ENCODE measurements at regions not wholly inside any gene's neighbourhood (a gene's known extent, or its start where the extent isn't known, plus 50 kb on each side); places are given as distances from the start of the nearest gene placed in this dataset.
A peak's percentile ranks its signal among the peaks of the same experiment; 100 is the strongest.

- POLR2A ChIA-PET: no interaction called here
- Mint-ChIP-seq H3K4me1 (ENCODE audit: low read depth, unreplicated experiment) (no peaks in the 10 kb centered on the region), H3K4me3 (ENCODE audit: unreplicated experiment) (no peak overlapping the region), H3K36me3 (ENCODE audit: insufficient read depth, unreplicated experiment) (no peaks in the 10 kb centered on the region), H3K9me3 (ENCODE audit: unreplicated experiment) (no peaks in the 10 kb centered on the region), H3K27me3 (ENCODE audit: insufficient read depth, unreplicated experiment) (peaks cover 3% of the 10 kb centered on the region), H3K27ac (ENCODE audit: unreplicated experiment) (no peak overlapping the region)
- Histone ChIP-seq H3K4me3 (ENCODE audit: low read depth, low read length) (no peak overlapping the region), H3K9me3 (no peaks in the 10 kb centered on the region), H3K4me1 (no peaks in the 10 kb centered on the region), H3K36me3 (ENCODE audit: control insufficient read depth, insufficient read depth, low read length) (no peaks in the 10 kb centered on the region), H3K27me3 (replicated peaks; ENCODE audit: control insufficient read depth, insufficient read depth, low read length) (no peaks in the 10 kb centered on the region)
- DNase-seq: no peak
- CTCF ChIA-PET: no interaction called here
- intact Hi-C loops (cut with micrococcal nuclease; ENCODE audit: unreplicated experiment): loop anchor here (10.0 kb wide), 1 partner anchor 878 kb away; no protein-coding TSS in a partner anchor
- no TSS peak for BruUV-seq (replicated peaks)
- TF ChIP-seq, protein P1, sequence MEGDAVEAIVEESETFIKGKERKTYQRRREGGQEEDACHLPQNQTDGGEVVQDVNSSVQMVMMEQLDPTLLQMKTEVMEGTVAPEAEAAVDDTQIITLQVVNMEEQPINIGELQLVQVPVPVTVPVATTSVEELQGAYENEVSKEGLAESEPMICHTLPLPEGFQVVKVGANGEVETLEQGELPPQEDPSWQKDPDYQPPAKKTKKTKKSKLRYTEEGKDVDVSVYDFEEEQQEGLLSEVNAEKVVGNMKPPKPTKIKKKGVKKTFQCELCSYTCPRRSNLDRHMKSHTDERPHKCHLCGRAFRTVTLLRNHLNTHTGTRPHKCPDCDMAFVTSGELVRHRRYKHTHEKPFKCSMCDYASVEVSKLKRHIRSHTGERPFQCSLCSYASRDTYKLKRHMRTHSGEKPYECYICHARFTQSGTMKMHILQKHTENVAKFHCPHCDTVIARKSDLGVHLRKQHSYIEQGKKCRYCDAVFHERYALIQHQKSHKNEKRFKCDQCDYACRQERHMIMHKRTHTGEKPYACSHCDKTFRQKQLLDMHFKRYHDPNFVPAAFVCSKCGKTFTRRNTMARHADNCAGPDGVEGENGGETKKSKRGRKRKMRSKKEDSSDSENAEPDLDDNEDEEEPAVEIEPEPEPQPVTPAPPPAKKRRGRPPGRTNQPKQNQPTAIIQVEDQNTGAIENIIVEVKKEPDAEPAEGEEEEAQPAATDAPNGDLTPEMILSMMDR (IDR thresholded peaks at IDR 0.05; ENCODE audit: insufficient read depth in 1 of 2, low read depth in 1 of 2, low read length in 1 of 2, severe bottlenecking in 1 of 2, unreplicated experiment in 1 of 2): no peak
Observed at GRCh38 chr4:129926936-129927335, 831.0 kb downstream of the C4orf33 start.

DNA sequence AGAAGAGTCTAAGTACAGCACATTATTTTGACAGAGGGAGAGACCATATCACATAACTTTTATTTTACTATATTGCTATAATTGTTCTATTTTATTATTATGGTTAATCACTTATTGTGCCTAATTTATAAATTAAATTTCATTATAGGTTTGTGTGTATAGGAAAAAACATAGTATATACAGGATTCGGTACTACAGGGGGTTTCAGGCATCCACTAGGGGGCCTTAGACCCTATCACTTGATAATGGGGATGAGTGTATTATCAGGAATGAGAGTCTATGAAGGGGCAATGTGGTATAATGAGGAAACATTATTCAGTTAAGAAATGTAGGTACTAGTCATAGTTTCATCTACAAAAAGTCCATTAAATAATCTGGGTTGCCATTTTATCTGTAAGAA is 833.1 kb downstream of the C4orf33 start:
- H3K4me1 ChIP-seq: no peaks in the 10 kb centered on the region
- intact Hi-C loops (cut with micrococcal nuclease; ENCODE audit: unreplicated experiment): loop anchor here (10.0 kb wide), 1 partner anchor 876 kb away; no protein-coding TSS in a partner anchor
- H3K4me3 Mint-ChIP-seq (ENCODE audit: unreplicated experiment): no peak overlapping the region
- no peak overlapping the region for H3K27ac Mint-ChIP-seq (ENCODE audit: unreplicated experiment)
- ChIA-PET CTCF (no interaction called here), POLR2A (no interaction called here)
- no peaks in the 10 kb centered on the region for H3K36me3 ChIP-seq (ENCODE audit: control insufficient read depth, insufficient read depth, low read length)
- no peaks in the 10 kb centered on the region for H3K36me3 Mint-ChIP-seq (ENCODE audit: insufficient read depth, unreplicated experiment)
- no peaks in the 10 kb centered on the region for H3K9me3 Mint-ChIP-seq (ENCODE audit: unreplicated experiment)
- H3K4me1 Mint-ChIP-seq (ENCODE audit: low read depth, unreplicated experiment): no peaks in the 10 kb centered on the region
- H3K4me3 ChIP-seq (ENCODE audit: low read depth, low read length): no peak overlapping the region
- no peaks in the 10 kb centered on the region for H3K9me3 ChIP-seq
- H3K27me3 Mint-ChIP-seq (ENCODE audit: insufficient read depth, unreplicated experiment): peaks cover under 1% of the 10 kb centered on the region
- peak in 1 of 2 experiments; percentile 17 for DNase-seq
- no TSS peak for BruUV-seq (replicated peaks)
- TF ChIP-seq, protein P1 (IDR thresholded peaks at IDR 0.05; ENCODE audit: insufficient read depth in 1 of 2, low read depth in 1 of 2, low read length in 1 of 2, severe bottlenecking in 1 of 2, unreplicated experiment in 1 of 2): peak; percentile 18 to 42
- no peaks in the 10 kb centered on the region for H3K27me3 ChIP-seq (replicated peaks; ENCODE audit: control insufficient read depth, insufficient read depth, low read length)

DNA sequence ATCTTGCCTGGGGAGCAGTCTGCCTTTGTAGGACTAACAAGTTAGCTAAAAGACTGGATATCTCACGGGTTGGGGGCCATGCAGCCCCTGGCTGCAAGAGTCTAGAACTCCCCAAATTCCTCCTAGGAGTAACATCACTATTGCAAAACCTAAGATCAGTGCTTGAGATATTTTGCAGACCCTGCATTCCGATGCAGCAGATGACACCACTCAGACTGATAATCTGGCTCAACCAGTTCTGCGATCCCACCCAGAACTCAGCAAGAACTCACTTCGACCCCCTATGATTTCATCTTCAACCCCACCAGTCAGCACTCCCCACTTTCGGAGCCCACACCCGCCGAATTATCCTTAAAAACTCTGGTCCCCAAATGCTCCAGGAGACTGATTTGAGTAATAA is 834.0 kb downstream of the C4orf33 start:
- no TSS peak for BruUV-seq (replicated peaks)
- no peak overlapping the region for H3K4me3 Mint-ChIP-seq (ENCODE audit: unreplicated experiment)
- intact Hi-C loops (cut with micrococcal nuclease; ENCODE audit: unreplicated experiment): loop anchor here (10.0 kb wide), 1 partner anchor 875 kb away; no protein-coding TSS in a partner anchor

More for the DNA sequence above, 834.0 kb downstream of the C4orf33 start:
- CTCF ChIA-PET: no interaction called here
- H3K9me3 Mint-ChIP-seq (ENCODE audit: unreplicated experiment): no peaks in the 10 kb centered on the region
- POLR2A ChIA-PET: no interaction called here
- Histone ChIP-seq H3K4me1 (no peaks in the 10 kb centered on the region), H3K36me3 (ENCODE audit: control insufficient read depth, insufficient read depth, low read length) (no peaks in the 10 kb centered on the region), H3K27me3 (replicated peaks; ENCODE audit: control insufficient read depth, insufficient read depth, low read length) (no peaks in the 10 kb centered on the region), H3K4me3 (ENCODE audit: low read depth, low read length) (no peak overlapping the region), H3K9me3 (no peaks in the 10 kb centered on the region)
- no peak for DNase-seq
- TF ChIP-seq, protein P1 (IDR thresholded peaks at IDR 0.05; ENCODE audit: insufficient read depth in 1 of 2, low read depth in 1 of 2, low read length in 1 of 2, severe bottlenecking in 1 of 2, unreplicated experiment in 1 of 2): no peak
- H3K4me1 Mint-ChIP-seq (ENCODE audit: low read depth, unreplicated experiment): no peaks in the 10 kb centered on the region
- no peaks in the 10 kb centered on the region for H3K27me3 Mint-ChIP-seq (ENCODE audit: insufficient read depth, unreplicated experiment)
- no peak overlapping the region for H3K27ac Mint-ChIP-seq (ENCODE audit: unreplicated experiment)
- no peaks in the 10 kb centered on the region for H3K36me3 Mint-ChIP-seq (ENCODE audit: insufficient read depth, unreplicated experiment)

All from Caco-2 (cell line).